ENCODE measurements at regions not wholly inside any gene's neighbourhood (a gene's known extent, or its start where the extent isn't known, plus 50 kb on each side); places are given as distances from the start of the nearest gene placed in this dataset.

DNA sequence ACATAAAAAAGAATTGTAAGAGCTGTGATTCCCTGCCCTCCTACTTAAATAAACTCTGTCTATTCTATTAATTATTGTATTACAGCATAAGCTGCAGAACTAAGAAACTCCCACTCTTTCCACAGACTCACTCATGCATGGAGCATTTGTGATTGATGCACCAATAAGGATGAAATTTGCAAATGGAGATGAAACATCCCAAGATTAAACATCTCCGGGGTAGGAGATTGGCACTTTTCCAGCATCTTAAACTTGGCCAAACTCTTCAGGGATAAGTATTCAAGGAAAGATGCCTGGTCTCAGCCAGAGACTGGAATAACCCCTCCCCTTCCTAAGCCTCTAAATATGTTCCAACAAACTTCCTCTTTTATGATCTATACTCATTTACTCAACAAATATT, 472.0 kb downstream of the ACTL7B start:
- Histone ChIP-seq H3K4me1 (ENCODE audit: insufficient read depth) (peaks cover 7% of the 10 kb centered on the region), H3K27ac (no peak overlapping the region), H3K9me3 (ENCODE audit: low read depth) (no peaks in the 10 kb centered on the region), H3K4me2 (no peak overlapping the region), H4K20me1 (ENCODE audit: insufficient read depth, poor library complexity, severe bottlenecking) (no peaks in the 10 kb centered on the region), H3K36me3 (replicated peaks; ENCODE audit: insufficient read depth, low read depth) (no peaks in the 10 kb centered on the region), H3K4me3 (no peak overlapping the region), H3K79me2 (no peaks in the 10 kb centered on the region), H3K27me3 (no peaks in the 10 kb centered on the region), H3K9me2 (replicated peaks; ENCODE audit: insufficient read depth) (no peaks in the 10 kb centered on the region), H2AFZ (no peak overlapping the region)
- TF ChIP-seq CTCF (IDR thresholded peaks at IDR 0.05; ENCODE audit: poor library complexity) (no peak), EZH2 (IDR thresholded peaks at IDR 0.05; ENCODE audit: borderline replicate concordance) (no peak), EZH2phosphoT487 (IDR thresholded peaks at IDR 0.05; ENCODE audit: low read depth, severe bottlenecking, unreplicated experiment) (no peak)
- DNase-seq (ENCODE audit: low spot score) = no peak
- 20% methylated on average over 1 of the region's 1 CpG for WGBS (ENCODE audit: low lambda C conversion rate, missing lambda C conversion rate)

GRCh38 chr9:108382310-108382709, 473.5 kb downstream of the ACTL7B start:
- H3K36me3 ChIP-seq (replicated peaks; ENCODE audit: insufficient read depth, low read depth) = no peaks in the 10 kb centered on the region
- H3K4me3 ChIP-seq = no peak overlapping the region
- H2AFZ ChIP-seq = no peak overlapping the region
- H3K9me3 ChIP-seq (ENCODE audit: low read depth) = no peaks in the 10 kb centered on the region
- TF ChIP-seq EZH2phosphoT487 (IDR thresholded peaks at IDR 0.05; ENCODE audit: low read depth, severe bottlenecking, unreplicated experiment) = no peak
- no peak for TF ChIP-seq CTCF (IDR thresholded peaks at IDR 0.05; ENCODE audit: poor library complexity)
- TF ChIP-seq EZH2 (IDR thresholded peaks at IDR 0.05; ENCODE audit: borderline replicate concordance) = no peak
- H3K79me2 ChIP-seq = no peaks in the 10 kb centered on the region
- no peaks in the 10 kb centered on the region for H4K20me1 ChIP-seq (ENCODE audit: insufficient read depth, poor library complexity, severe bottlenecking)
- no peaks in the 10 kb centered on the region for H3K9me2 ChIP-seq (replicated peaks; ENCODE audit: insufficient read depth)
- H3K27ac ChIP-seq = no peak overlapping the region
- no peak overlapping the region for H3K4me2 ChIP-seq
- H3K4me1 ChIP-seq (ENCODE audit: insufficient read depth) = peaks cover 7% of the 10 kb centered on the region
- no peak for DNase-seq (ENCODE audit: low spot score)
- H3K27me3 ChIP-seq = no peaks in the 10 kb centered on the region
- 91% methylated on average over 6 of the region's 6 CpGs for WGBS (ENCODE audit: low lambda C conversion rate, missing lambda C conversion rate)

DNA sequence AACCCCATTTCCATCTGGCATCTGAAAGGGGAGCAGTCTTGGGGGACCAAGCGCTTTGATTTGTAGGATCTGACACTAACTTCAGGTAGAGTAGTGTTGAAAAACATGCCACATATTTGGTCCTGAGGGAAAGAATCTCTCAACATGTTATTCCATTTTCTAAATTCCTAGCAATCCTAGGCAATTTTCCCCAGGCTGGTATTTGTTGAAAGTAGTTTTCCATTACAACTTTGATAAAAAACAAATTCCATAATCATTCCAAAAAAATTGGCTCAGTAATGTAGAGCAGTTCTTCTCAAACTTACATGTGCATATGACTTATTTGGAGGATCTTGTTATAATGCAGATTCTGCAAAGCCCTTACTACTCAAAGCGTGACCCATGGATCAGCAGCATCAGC, 477.9 kb downstream of the ACTL7B start:
- Histone ChIP-seq H4K20me1 (ENCODE audit: insufficient read depth, poor library complexity, severe bottlenecking) (no peaks in the 10 kb centered on the region), H3K4me2 (no peak overlapping the region), H3K4me3 (no peak overlapping the region), H3K4me1 (ENCODE audit: insufficient read depth) (no peaks in the 10 kb centered on the region), H2AFZ (no peak overlapping the region), H3K79me2 (no peaks in the 10 kb centered on the region), H3K27me3 (no peaks in the 10 kb centered on the region), H3K27ac (no peak overlapping the region), H3K36me3 (replicated peaks; ENCODE audit: insufficient read depth, low read depth) (no peaks in the 10 kb centered on the region), H3K9me3 (ENCODE audit: low read depth) (no peaks in the 10 kb centered on the region), H3K9me2 (replicated peaks; ENCODE audit: insufficient read depth) (no peaks in the 10 kb centered on the region)
- DNase-seq (ENCODE audit: low spot score) = no peak
- TF ChIP-seq EZH2 (IDR thresholded peaks at IDR 0.05; ENCODE audit: borderline replicate concordance) (no peak), CTCF (IDR thresholded peaks at IDR 0.05; ENCODE audit: poor library complexity) (no peak), EZH2phosphoT487 (IDR thresholded peaks at IDR 0.05; ENCODE audit: low read depth, severe bottlenecking, unreplicated experiment) (no peak)
- 86% methylated on average over 2 of the region's 2 CpGs for WGBS (ENCODE audit: low lambda C conversion rate, missing lambda C conversion rate)

GRCh38 chr9:108377382-108377781, 478.4 kb downstream of the ACTL7B start:
- no peak overlapping the region for H3K4me2 ChIP-seq
- H3K36me3 ChIP-seq (replicated peaks; ENCODE audit: insufficient read depth, low read depth) = no peaks in the 10 kb centered on the region
- no peak overlapping the region for H2AFZ ChIP-seq
- H3K9me2 ChIP-seq (replicated peaks; ENCODE audit: insufficient read depth) = no peaks in the 10 kb centered on the region
- no peaks in the 10 kb centered on the region for H4K20me1 ChIP-seq (ENCODE audit: insufficient read depth, poor library complexity, severe bottlenecking)
- no peaks in the 10 kb centered on the region for H3K79me2 ChIP-seq
- H3K4me1 ChIP-seq (ENCODE audit: insufficient read depth) = no peaks in the 10 kb centered on the region
- no peak overlapping the region for H3K4me3 ChIP-seq
- H3K9me3 ChIP-seq (ENCODE audit: low read depth) = no peaks in the 10 kb centered on the region
- 37% methylated on average over 3 of the region's 3 CpGs for WGBS (ENCODE audit: low lambda C conversion rate, missing lambda C conversion rate)
- no peak for TF ChIP-seq CTCF (IDR thresholded peaks at IDR 0.05; ENCODE audit: poor library complexity)
- no peak for TF ChIP-seq EZH2phosphoT487 (IDR thresholded peaks at IDR 0.05; ENCODE audit: low read depth, severe bottlenecking, unreplicated experiment)
- no peak for TF ChIP-seq EZH2 (IDR thresholded peaks at IDR 0.05; ENCODE audit: borderline replicate concordance)
- no peak for DNase-seq (ENCODE audit: low spot score)
- H3K27me3 ChIP-seq = no peaks in the 10 kb centered on the region
- no peak overlapping the region for H3K27ac ChIP-seq
